AG04450 (cell line): ENCODE measurements at regions not wholly inside any gene's neighbourhood (a gene's known extent, or its start where the extent isn't known, plus 50 kb on each side); places are given as distances from the start of the nearest gene placed in this dataset.
"Not testable (repeated sequence)": the region's sequence is repeated elsewhere in the genome, so short reads cannot be mapped to it uniquely, and the experiment has no call there.

Experiments used
- CTCF ChIA-PET: fragments of 300-600, 350-600 bp; formaldehyde crosslinking; extraction: SDS; loops from one replicate; lab custom pipeline; 2022; ENCODE audit warnings: antibody characterized with exemption, inconsistent platforms; lab: Charles Lee
- POLR2A ChIA-PET: fragments of 350-600 bp; formaldehyde crosslinking; extraction: SDS; loops from one replicate; lab custom pipeline; 2021; ENCODE audit warnings: antibody characterized with exemption, inconsistent platforms; lab: Yijun Ruan, JAX
- DNase-seq: peaks from one replicate; pipeline ENCODE4 v3.0.0-alpha.2; 2011; ENCODE audit warnings: low read depth, low spot score
- H3K27ac ChIP-seq: one replicate; pipeline ENCODE4 v1.5.1; 2012; ENCODE audit warnings: low read depth, low read length, control low read depth
- H3K27me3 ChIP-seq: one replicate; pipeline ENCODE4 v1.6.0; 2012; ENCODE audit warnings: low read length; ENCODE audit not compliant: control insufficient read depth, insufficient read depth
- H3K4me3 ChIP-seq: 2 replicates; pipeline ENCODE4 v1.5.1; 2011; ENCODE audit warnings: mild to moderate bottlenecking, low read depth, low read length, control low read depth
- H3K9me3 ChIP-seq: 2 replicates; pipeline ENCODE4 v1.5.1; 2012; ENCODE audit warnings: low read length; ENCODE audit not compliant: control insufficient read depth, insufficient read depth
- TF ChIP-seq, protein P1 (sequence below): IDR thresholded peaks from 2 replicates; pipeline ENCODE4 v1.5.1; 2011; ENCODE audit warnings: low read depth, low read length, control low read depth, inconsistent platforms

DNA sequence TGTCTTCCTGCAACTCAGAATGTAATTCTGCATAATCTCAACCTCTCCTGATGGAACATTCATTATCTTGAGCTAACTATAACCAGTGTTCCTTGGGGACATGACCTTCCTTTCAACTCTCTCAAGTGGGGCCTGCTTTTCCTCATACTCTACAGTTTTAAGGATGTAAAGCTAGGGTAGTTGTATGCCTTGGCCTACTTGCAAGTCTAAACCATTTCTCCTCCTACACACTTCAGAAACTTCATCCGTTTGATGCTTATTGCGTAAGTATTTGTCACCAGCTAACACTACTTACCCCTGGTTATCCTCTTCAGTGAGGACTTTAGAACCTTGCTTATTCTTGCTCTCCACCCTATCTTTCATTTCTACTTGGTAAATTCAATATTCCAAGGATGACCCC, 548.9 kb downstream of the HINT1 start:
- ChIA-PET CTCF (no interaction called here), POLR2A (no interaction called here)
- peaks cover 7% of the 10 kb centered on the region; the same call in 1 of the 2 replicates for H3K9me3 ChIP-seq
- no peak for DNase-seq
- no peak overlapping the region for H3K27ac ChIP-seq
- TF ChIP-seq, protein P1, sequence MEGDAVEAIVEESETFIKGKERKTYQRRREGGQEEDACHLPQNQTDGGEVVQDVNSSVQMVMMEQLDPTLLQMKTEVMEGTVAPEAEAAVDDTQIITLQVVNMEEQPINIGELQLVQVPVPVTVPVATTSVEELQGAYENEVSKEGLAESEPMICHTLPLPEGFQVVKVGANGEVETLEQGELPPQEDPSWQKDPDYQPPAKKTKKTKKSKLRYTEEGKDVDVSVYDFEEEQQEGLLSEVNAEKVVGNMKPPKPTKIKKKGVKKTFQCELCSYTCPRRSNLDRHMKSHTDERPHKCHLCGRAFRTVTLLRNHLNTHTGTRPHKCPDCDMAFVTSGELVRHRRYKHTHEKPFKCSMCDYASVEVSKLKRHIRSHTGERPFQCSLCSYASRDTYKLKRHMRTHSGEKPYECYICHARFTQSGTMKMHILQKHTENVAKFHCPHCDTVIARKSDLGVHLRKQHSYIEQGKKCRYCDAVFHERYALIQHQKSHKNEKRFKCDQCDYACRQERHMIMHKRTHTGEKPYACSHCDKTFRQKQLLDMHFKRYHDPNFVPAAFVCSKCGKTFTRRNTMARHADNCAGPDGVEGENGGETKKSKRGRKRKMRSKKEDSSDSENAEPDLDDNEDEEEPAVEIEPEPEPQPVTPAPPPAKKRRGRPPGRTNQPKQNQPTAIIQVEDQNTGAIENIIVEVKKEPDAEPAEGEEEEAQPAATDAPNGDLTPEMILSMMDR: no peak
- no peaks in the 10 kb centered on the region for H3K27me3 ChIP-seq
- H3K4me3 ChIP-seq: no peak overlapping the region

DNA sequence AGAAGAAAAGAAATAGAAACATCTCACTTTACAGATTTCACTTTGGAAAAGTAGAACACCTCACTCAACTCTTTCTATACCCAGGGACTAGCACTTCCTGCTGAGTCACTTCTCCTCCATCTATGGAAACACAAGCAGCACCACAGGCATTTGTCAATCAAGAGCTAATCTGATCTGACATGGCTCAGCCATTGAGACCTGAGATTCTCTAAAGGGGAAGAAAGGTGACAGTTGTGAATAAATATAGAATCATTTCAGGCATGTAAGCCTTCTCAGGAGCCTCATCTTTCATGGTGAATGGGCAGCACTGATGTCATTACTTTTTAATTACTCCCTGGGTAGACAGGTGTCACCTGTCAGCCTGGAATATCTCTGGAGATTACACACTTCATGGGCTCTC, 559.8 kb downstream of the HINT1 start:
- Histone ChIP-seq H3K27me3 (no peaks in the 10 kb centered on the region), H3K9me3 (no peaks in the 10 kb centered on the region), H3K4me3 (no peak overlapping the region), H3K27ac (no peak overlapping the region)
- DNase-seq: no peak
- CTCF ChIA-PET: no interaction called here
- TF ChIP-seq, protein P1: no peak
- POLR2A ChIA-PET: no interaction called here

DNA sequence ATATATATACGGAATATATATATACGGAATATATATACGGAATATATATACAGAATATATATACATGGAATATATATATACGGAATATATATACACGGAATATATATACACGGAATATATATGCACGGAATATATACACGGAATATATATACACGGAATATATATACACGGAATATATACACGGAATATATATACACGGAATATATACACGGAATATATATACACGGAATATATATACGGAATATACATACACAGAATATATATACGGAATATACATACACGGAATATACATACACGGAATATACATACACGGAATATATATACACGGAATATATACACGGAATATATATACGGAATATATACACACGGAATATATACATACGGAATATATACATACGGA, 568.4 kb downstream of the HINT1 start:
- DNase-seq, H3K9me3 ChIP-seq, CTCF ChIA-PET, H3K4me3 ChIP-seq, H3K27ac ChIP-seq, POLR2A ChIA-PET, H3K27me3 ChIP-seq: not testable (repeated sequence)

DNA sequence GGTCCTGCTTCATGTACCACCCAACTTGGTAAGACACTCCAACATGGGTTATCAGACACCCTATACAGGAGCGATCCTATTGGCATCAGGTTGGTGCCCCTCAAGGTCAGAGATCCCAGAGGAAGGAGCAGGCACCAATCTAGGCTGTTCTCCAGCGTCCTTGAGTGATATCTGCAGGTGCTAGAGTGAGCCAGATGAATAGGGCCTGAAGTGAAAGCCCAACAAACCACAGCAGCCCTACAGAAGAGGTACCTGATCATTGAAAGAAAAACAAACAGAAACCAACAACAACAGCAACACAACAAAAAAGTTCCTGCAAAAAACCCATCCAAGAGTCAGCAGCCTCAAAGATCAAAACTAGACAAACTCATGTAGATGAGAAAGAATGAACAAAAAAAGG, 584.8 kb downstream of the HINT1 start:
- TF ChIP-seq, protein P1: no peak

DNA sequence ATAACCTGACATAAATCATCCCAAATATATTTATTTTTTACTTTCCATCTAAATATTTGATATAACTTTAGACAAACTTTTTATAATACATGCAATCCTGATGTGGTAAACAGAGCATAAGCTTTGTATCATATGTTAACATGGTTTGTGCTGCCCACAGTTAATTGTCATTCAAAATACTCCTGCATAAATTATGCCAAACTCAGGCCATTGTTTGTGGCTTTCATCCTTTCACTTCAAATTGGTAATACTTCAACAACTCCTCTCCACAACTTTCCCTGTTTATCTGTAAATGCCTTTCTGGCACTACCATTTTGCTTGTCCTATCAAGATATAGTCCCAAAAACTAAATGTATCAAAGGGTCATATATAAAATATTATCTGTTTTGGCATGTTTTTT, 586.7 kb downstream of the HINT1 start:
- ChIA-PET CTCF (no interaction called here), POLR2A (no interaction called here)
- no peaks in the 10 kb centered on the region for H3K27me3 ChIP-seq
- no peak for DNase-seq
- H3K4me3 ChIP-seq: no peak overlapping the region
- H3K9me3 ChIP-seq: peaks cover 5% of the 10 kb centered on the region
- TF ChIP-seq, protein P1: no peak
- H3K27ac ChIP-seq: no peak overlapping the region

More for the DNA sequence above, 584.8 kb downstream of the HINT1 start:
- ChIA-PET CTCF (no interaction called here), POLR2A (no interaction called here)
- peaks cover 5% of the 10 kb centered on the region for H3K9me3 ChIP-seq
- H3K27ac ChIP-seq: no peak overlapping the region
- no peak overlapping the region for H3K4me3 ChIP-seq
- H3K27me3 ChIP-seq: no peaks in the 10 kb centered on the region
- no peak for DNase-seq

DNA sequence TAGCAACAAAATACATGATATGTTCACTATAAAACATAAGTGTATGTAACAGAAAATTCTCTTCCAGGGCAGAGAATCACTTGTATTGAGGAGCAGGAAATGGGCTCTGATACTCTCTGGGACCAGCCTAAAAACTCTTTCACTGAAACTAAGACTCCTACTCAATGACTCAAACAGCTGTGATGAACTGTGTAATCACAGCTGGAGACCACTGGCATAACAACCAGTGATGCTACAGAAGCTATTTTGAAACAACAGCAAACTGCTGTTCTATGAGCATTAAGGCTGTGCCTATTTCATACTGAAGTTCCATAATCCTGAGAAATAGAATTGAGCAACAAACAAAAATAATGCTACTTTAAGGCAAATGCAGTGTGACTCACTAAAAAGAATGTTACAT, 594.0 kb downstream of the HINT1 start:
- no peak overlapping the region for H3K27ac ChIP-seq
- no peak overlapping the region for H3K4me3 ChIP-seq
- H3K27me3 ChIP-seq: no peaks in the 10 kb centered on the region
- ChIA-PET POLR2A (no interaction called here), CTCF (no interaction called here)
- TF ChIP-seq, protein P1: no peak
- DNase-seq: no peak
- no peaks in the 10 kb centered on the region for H3K9me3 ChIP-seq
